Stimulated activated CD4-positive, alpha-beta T cell treated with anti-CD3 and anti-CD28 coated beads, TNF-alpha, amount 100 ng/mL, for 24 hours (primary cell): ENCODE measurements at regions not wholly inside any gene's neighbourhood (a gene's known extent, or its start where the extent isn't known, plus 50 kb on each side); places are given as distances from the start of the nearest gene placed in this dataset.

Experiments
- DNase-seq, 3 experiments: peaks; one replicate each; pipeline ENCODE4 v3.0.0-alpha.2; 2020; ENCODE audit warnings: low read depth in 3 of 3

GRCh38 chr18:49658823-49659404 lies 97.1 kb downstream of the LIPG start:
- no peak for DNase-seq

GRCh38 chr18:49656073-49656692 lies 94.3 kb downstream of the LIPG start:
- no peak for DNase-seq

GRCh38 chr18:49655266-49656072 lies 93.6 kb downstream of the LIPG start:
- DNase-seq = no peak

GRCh38 chr18:49654347-49654746 lies 92.5 kb downstream of the LIPG start:
- DNase-seq = no peak

- no peak for DNase-seq
These were observed 91.2 kb downstream of the LIPG start for GRCh38 chr18:49652881-49653724.

DNA sequence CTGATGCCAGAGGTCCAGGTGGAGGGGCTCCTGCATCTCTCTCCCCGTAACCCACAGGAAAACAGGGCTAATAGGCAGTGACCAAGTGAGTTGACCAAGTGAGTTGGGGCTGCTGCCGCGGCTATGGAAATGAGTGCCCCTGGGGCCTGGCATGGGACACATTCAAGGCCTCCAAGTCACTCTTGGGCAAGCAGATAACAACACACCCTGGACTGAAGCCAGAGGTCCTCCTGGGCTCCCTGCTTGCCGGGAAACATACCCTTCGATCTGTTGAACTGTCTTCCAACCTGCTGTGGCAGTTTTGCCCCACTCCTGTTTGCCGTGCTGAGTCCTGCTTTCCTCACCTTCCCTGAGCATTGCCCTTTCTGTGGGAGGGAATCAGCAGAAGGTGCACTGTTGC lies 89.2 kb downstream of the LIPG start:
- no peak for DNase-seq

GRCh38 chr18:49650426-49650891 lies 88.6 kb downstream of the LIPG start:
- DNase-seq = no peak

GRCh38 chr18:49648811-49649210 lies 87.0 kb downstream of the LIPG start:
- no peak for DNase-seq
